Panc1 (cell line): ENCODE measurements at regions not wholly inside any gene's neighbourhood (a gene's known extent, or its start where the extent isn't known, plus 50 kb on each side); places are given as distances from the start of the nearest gene placed in this dataset.

ENCODE experiments used
- ATAC-seq: fragments of 200-7000 bp; cut with Tn5 transposase; 2 replicates; pipeline ENCODE4 v1.9.1; 2020; ENCODE audit warnings: mild to moderate bottlenecking, moderate library complexity
- BruUV-seq: library from RNA; stranded (reverse); fragments of 400-500 nt; replicated peaks from 2 replicates; lab custom pipeline; 2021; lab: Mats Ljungman, UMichigan
- CTCF ChIA-PET: fragments of 300-600 bp; sonication (Branson Sonifier 250); formaldehyde crosslinking; loops from one replicate; lab custom pipeline; 2022; ENCODE audit warnings: antibody characterized with exemption; lab: Charles Lee
- POLR2A ChIA-PET: fragments of 300-600 bp; sonication (Branson Sonifier 250); formaldehyde crosslinking; loops from one replicate; lab custom pipeline; 2022; ENCODE audit warnings: antibody characterized with exemption; lab: Charles Lee
- DNase-seq: peaks from one replicate; pipeline ENCODE4 v3.0.0-alpha.2; 2010; ENCODE audit warnings: low read depth, low spot score
- H3K27ac ChIP-seq: 2 replicates; pipeline ENCODE4 v1.5.1; 2011; ENCODE audit warnings: mild to moderate bottlenecking, low read length, inconsistent platforms
- H3K27me3 ChIP-seq: fragments of 200-500 bp; sonication (Bioruptor generic); 2 replicates; pipeline ENCODE4 v1.6.0; 2014; ENCODE audit warnings: low read length, inconsistent platforms; ENCODE audit not compliant: control insufficient read depth, insufficient read depth
- H3K36me3 ChIP-seq: fragments of 200-500 bp; sonication (Bioruptor generic); 2 replicates; pipeline ENCODE4 v1.5.1; 2014; ENCODE audit warnings: inconsistent platforms, mild to moderate bottlenecking, low read length, moderate library complexity; ENCODE audit not compliant: control insufficient read depth, insufficient read depth
- H3K4me1 ChIP-seq: 2 replicates; pipeline ENCODE4 v1.5.1; 2011; ENCODE audit warnings: inconsistent platforms, mild to moderate bottlenecking, low read length, moderate library complexity; ENCODE audit not compliant: control insufficient read depth, insufficient read depth
- H3K4me3 ChIP-seq, 2 experiments: 2 replicates each; pipeline ENCODE4 v1.5.1; 2011 to 2012; ENCODE audit warnings: low read depth in 2 of 2, low read length in 2 of 2, mild to moderate bottlenecking in 2 of 2, inconsistent platforms in 1 of 2, moderate library complexity in 1 of 2
- H3K9me3 ChIP-seq: fragments of 200-500 bp; sonication (Bioruptor generic); 2 replicates; pipeline ENCODE4 v1.5.1; 2014; ENCODE audit warnings: low read depth, mild to moderate bottlenecking, inconsistent platforms, low read length, moderate library complexity; ENCODE audit not compliant: control insufficient read depth, insufficient read depth
- POLR2AphosphoS5 ChIP-seq: IDR thresholded peaks from 2 replicates; pipeline ENCODE4 v1.6.1; 2012; ENCODE audit warnings: mild to moderate bottlenecking, low read depth, low read length, moderate library complexity
- SIN3A ChIP-seq: IDR thresholded peaks from 2 replicates; pipeline ENCODE4 v1.6.1; 2012; ENCODE audit warnings: low read depth, mild to moderate bottlenecking, low read length, moderate library complexity, borderline replicate concordance; ENCODE audit not compliant: insufficient read depth
- TCF7L2 ChIP-seq: IDR thresholded peaks from 2 replicates; pipeline ENCODE4 v1.6.1; 2011; ENCODE audit warnings: mild to moderate bottlenecking, low read depth, low read length, inconsistent platforms
- in situ Hi-C: cut with HindIII; loops from 2 replicates; pipeline ENCODE4 v1.10.0; 2016; ENCODE audit warnings: low sequenced_read_pairs, low pct_unique_long_range_greater_than_20kb
- intact Hi-C: fragments of 100-400 bp; cut with micrococcal nuclease; formaldehyde crosslinking; loops from one replicate; pipeline ENCODE4 v1.10.0; 2022; ENCODE audit not compliant: unreplicated experiment
- TF ChIP-seq, protein P1 (sequence below), 2 experiments: IDR thresholded peaks; 2 replicates each; pipeline ENCODE4 v1.6.1; 2011 to 2012; ENCODE audit warnings: low read depth in 2 of 2, control low read depth in 1 of 2, low read length in 1 of 2, mild to moderate bottlenecking in 1 of 2, moderate library complexity in 1 of 2; ENCODE audit not compliant: insufficient read depth in 1 of 2
- TF ChIP-seq, protein P2 (sequence below): fragments of 450-650 bp; IDR thresholded peaks from 2 replicates; pipeline ENCODE4 v1.5.1; 2017; ENCODE audit warnings: mild to moderate bottlenecking

DNA sequence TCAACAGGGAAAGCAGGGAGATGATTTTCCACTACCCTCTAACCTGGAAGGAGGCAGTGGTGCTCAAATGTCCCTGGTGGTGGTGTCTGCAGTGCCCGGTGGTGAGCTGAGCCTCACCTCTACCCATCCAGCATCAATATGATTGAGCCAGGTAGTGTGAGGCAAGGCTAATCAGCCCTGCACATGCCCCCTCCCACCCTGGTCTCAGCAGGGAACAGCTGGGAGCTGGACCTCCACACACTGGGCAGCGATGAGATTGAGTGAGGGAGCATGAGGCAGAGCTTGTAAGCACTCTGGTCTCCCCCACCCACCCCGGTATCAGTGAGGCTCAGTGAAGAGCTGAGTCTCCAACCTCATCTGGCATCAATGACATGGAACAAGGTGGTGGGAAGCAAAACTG, 634.3 kb downstream of the PTPRU start:
- Histone ChIP-seq H3K27me3 (peaks cover 10% of the 10 kb centered on the region), H3K4me3 (no peak overlapping the region), H3K9me3 (no peaks in the 10 kb centered on the region), H3K27ac (no peak overlapping the region), H3K36me3 (no peaks in the 10 kb centered on the region), H3K4me1 (no peaks in the 10 kb centered on the region)
- intact Hi-C loops (no loop called here), in situ Hi-C loops (no loop called here)
- TF ChIP-seq, protein P1, sequence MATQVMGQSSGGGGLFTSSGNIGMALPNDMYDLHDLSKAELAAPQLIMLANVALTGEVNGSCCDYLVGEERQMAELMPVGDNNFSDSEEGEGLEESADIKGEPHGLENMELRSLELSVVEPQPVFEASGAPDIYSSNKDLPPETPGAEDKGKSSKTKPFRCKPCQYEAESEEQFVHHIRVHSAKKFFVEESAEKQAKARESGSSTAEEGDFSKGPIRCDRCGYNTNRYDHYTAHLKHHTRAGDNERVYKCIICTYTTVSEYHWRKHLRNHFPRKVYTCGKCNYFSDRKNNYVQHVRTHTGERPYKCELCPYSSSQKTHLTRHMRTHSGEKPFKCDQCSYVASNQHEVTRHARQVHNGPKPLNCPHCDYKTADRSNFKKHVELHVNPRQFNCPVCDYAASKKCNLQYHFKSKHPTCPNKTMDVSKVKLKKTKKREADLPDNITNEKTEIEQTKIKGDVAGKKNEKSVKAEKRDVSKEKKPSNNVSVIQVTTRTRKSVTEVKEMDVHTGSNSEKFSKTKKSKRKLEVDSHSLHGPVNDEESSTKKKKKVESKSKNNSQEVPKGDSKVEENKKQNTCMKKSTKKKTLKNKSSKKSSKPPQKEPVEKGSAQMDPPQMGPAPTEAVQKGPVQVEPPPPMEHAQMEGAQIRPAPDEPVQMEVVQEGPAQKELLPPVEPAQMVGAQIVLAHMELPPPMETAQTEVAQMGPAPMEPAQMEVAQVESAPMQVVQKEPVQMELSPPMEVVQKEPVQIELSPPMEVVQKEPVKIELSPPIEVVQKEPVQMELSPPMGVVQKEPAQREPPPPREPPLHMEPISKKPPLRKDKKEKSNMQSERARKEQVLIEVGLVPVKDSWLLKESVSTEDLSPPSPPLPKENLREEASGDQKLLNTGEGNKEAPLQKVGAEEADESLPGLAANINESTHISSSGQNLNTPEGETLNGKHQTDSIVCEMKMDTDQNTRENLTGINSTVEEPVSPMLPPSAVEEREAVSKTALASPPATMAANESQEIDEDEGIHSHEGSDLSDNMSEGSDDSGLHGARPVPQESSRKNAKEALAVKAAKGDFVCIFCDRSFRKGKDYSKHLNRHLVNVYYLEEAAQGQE (IDR thresholded peaks at IDR 0.05; ENCODE audit: insufficient read depth in 1 of 2, low read depth in 2 of 2, low read length in 1 of 2), result no peak
- BruUV-seq, result no TSS peak
- DNase-seq, result no peak
- no peak for ATAC-seq
- POLR2A ChIA-PET, result no interaction called here
- CTCF ChIA-PET, result no interaction called here

DNA sequence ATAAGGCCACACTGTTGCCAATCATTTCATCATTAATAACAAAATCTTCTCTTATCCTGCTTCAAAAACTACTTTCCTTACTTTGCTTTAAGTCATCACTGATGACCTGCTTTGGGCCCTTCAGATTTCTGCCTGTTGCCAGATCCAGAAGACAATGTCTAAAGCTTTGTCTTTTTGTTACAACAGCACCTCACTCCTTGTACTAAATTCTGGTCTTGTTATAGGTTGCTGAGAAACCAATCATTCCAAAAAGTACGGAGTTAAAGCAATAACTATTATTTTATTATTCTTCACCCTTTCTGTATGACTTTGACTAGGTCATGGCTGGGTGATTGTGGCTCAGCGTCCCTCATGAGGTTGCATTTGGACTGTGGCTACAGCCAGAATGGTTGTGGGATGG, 633.5 kb downstream of the PTPRU start:
- no TSS peak for BruUV-seq
- Histone ChIP-seq H3K9me3 (no peaks in the 10 kb centered on the region), H3K27me3 (peaks cover 10% of the 10 kb centered on the region), H3K4me1 (no peaks in the 10 kb centered on the region), H3K4me3 (no peak overlapping the region), H3K36me3 (no peaks in the 10 kb centered on the region), H3K27ac (no peak overlapping the region)
- intact Hi-C loops (no loop called here), in situ Hi-C loops (no loop called here)
- DNase-seq, result no peak
- ATAC-seq, result no peak
- ChIA-PET POLR2A (no interaction called here), CTCF (no interaction called here)
- TF ChIP-seq, protein P1 (IDR thresholded peaks at IDR 0.05; ENCODE audit: insufficient read depth in 1 of 2, low read depth in 2 of 2, low read length in 1 of 2), result no peak
- TF ChIP-seq, protein P2, sequence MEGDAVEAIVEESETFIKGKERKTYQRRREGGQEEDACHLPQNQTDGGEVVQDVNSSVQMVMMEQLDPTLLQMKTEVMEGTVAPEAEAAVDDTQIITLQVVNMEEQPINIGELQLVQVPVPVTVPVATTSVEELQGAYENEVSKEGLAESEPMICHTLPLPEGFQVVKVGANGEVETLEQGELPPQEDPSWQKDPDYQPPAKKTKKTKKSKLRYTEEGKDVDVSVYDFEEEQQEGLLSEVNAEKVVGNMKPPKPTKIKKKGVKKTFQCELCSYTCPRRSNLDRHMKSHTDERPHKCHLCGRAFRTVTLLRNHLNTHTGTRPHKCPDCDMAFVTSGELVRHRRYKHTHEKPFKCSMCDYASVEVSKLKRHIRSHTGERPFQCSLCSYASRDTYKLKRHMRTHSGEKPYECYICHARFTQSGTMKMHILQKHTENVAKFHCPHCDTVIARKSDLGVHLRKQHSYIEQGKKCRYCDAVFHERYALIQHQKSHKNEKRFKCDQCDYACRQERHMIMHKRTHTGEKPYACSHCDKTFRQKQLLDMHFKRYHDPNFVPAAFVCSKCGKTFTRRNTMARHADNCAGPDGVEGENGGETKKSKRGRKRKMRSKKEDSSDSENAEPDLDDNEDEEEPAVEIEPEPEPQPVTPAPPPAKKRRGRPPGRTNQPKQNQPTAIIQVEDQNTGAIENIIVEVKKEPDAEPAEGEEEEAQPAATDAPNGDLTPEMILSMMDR, result no peak
- TF ChIP-seq TCF7L2 (no peak), POLR2AphosphoS5 (no peak), SIN3A (no peak)
